NCI-H69 (cell line): ENCODE measurements at regions not wholly inside any gene's neighbourhood (a gene's known extent, or its start where the extent isn't known, plus 50 kb on each side); places are given as distances from the start of the nearest gene placed in this dataset.

ENCODE experiments used
- DNase-seq: peaks from one replicate; lab custom pipeline; 2025; lab: John Stamatoyannopoulos, UW

DNA sequence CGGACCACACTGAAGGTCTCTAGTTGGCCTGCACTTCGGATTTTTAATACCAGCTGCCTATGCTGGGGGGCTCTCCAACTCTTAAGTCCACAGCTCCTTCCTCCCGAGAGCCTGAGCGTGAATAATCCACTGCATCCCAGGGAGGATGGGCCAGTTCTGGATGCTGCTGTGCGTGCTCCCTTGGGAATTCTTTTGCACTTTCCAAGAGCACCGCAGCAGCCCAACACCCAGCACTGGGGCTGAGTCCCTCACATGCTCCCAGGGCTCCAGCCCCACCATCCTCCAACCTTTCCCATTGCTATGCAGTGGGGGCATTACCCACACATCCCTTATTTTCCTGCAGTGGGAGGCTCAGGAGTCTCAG is 136.4 kb upstream of the IQSEC1 start:
- no peak for DNase-seq

DNA sequence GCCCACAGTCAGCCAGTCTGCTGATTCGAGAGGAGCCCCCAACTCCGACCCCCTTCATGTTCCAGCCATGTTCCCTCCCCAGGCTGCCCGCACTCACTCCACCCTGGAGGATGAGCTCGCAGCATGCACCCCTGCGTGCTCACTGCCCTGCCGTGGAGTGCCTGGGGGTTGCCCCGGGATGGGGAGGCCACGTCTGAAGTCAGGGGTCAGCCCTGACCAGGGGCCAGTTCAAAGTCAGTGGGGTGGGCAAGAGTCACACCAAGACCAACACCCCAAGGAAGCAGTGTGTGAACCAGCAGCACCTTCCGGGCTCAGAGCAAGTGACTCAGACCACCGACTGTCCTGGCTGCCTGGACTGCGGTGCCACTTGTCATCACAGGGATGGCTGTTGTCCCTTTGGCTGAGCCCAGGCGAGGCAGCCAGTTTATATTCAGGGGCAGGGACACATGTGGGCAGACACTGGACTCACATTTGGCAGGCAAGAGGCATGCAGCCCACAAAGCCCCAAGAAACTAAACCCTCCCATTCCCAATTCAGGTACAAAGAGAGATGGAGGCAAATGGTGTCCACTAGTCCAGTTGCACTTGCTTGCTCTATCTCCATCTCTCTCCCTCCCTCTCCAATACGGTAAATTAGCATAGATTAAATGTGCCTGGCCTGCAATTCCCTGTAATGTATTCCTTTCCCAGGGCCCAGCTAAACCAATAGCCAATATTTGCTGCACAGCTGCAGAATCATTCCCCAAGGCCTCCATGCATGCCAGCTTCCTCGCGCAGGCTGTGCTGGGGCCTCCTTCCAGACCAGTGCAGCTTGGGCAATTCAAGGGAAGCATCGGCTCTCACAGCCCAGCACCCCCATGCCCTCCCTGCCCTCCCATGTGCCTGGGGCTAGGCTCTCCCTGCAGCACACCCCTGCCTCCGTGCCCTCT is 135.7 kb upstream of the IQSEC1 start:
- no peak for DNase-seq

DNA sequence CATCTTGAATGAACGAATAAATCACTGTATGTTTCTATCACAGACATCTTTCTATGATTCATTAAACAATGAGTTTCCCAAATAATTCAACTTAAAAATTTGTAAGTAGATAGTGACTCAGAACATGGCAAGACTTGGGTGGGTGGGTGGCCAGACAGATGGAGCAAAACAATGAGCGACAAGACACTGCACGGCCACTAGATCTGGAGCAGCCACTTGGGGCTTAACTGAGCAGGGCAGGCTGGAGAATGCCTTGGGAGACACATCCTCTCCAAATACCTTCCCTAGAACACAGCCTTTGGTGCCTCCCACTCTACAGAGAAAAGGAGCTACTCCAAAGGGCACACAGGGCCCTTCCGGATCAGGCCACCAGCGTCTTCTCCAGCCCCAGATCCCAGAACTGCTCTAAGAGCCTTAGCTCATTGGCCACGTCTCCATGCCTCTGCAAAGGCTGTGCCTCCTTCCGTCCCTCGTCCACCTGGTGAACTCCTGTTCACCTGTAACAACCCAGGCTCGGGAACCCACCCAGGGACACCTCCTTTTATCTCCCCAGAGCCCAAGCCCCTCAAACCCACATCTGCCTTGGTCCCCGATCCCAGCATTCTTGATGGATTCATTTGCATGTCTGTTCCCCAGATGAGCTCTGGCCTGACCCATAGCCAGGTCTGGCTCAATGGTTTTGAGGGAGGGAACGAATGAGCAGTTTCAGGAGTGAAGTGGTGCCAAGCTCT is 134.9 kb upstream of the IQSEC1 start:
- no peak for DNase-seq

DNA sequence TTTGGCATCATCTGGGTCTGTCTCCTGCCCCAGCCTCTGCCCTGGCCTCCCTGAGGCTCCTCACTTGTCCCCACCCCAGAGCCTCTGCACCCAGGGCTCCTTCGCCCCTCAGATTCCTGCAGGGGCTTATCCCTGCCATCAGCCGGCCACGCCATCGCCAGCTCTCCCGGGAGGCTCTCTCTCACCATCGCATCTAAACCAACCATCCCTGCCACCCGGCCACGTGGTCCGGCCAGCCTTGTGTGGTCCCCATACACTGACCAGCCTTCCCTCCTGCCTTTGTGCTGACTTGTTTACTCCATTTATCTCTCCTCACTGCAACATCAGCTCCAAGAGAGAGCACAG is 134.3 kb upstream of the IQSEC1 start:
- no peak for DNase-seq

DNA sequence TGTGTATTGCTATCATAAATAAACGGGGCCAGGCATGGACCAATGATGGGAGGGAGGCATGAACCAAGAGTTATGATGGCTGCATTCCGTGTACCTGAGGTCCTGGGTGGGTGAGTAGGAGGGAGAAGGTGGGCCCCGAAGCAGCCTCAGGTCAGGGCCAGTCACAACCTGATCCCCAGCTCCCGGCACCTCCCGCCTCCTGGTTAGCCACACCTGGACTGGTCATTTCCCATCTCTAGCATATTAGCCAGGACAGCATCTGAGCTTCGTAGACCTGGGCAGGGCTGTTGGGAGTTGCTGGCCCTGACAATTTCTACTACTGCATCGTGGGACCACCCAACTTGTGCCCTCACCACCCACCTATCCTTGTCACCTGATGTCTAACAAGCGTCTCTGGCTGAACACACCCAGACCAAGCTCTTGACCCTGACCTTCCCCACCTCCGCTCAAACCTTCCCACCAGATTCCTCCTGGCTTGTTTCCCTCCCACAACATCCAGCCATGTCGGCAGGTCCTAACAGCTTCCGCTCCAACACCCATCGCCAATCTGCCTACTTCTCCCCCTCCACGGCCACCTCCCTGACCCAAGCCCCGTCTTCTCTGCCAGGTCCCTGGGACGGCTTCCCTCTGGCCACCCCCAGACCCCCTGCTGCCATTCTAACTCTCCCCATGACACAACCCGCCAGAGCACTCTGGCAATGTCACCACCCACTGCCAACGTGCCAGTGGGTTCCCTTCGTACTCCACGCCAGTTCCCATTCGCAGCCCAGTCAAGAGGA is 133.8 kb upstream of the IQSEC1 start:
- no peak for DNase-seq

DNA sequence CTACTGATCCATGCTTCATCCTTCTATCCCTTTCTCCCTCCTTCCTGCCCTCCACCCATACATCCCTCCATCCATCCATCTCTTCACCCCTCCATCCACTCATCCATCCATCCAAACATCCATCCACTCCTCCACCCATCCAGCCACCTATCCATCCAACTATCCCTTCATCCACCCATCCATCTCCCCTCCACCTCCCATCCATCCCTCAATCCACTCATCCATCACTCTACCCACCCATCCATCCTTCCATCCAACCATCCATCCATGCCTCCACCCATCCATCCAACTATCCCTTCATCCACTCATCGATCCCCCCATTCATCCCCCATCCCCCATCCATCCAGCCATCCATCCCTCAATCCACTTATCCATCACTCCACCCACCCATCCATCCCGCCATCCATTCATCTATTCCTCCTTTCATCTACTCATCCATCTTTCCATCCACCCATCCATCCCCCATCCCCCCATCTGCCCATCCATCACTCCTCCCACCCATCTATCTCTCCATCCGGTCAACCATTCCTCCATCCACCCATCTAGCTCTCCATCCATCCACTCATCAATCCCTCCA is 132.4 kb upstream of the IQSEC1 start:
- no peak for DNase-seq

DNA sequence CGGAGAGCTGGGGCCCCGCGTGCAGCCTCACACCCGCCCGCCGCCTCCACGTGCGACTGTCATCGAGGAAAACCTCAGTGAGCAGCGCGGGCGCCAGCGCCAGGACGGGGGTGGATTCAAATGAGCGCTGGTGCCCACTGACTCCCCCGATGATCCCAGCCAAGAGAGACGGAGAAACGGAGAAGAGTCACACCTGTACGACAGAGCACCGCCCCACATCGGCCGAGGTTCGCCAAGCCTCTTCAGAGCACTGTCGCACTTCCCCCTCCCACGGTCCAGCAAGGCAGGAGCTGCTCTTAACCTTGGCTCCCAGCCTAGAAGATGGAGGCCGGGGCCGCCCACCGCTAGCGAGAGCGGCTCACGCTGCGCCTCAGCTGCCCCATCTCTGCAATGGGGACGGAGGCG is 130.9 kb upstream of the IQSEC1 start:
- DNase-seq, result no peak

- no peak for DNase-seq
Measured at GRCh38 chr3:13203398-13204176, 130.4 kb upstream of the IQSEC1 start.

DNA sequence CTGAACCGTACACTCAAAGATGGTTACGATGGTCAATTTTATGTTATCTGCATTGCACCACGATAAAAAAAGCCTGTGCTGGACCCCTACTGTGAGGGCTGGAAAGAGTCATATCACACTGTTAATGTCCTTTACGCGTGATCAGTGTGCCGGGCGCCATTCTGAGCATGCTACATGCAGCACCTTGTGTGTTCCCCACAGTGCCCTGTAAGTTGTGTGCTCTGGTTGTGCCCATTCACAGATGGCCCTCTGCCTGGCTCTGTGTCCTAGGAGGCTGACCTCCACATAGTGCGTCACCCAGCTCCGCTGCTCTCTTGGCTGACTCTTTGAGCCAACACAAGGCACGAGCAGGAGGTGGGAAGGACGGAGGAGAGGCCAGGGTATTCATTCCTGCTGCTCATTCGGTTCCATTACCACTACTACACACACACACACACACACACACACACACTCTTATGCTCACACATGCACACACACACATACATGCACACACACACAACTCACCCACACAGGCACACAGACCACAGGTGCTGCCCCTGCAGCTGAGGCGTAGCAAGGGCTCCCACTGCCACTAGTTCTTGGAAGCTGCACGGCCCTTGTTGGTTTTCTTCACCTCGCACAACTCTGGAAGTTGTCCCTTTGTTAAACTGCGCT is 129.6 kb upstream of the IQSEC1 start:
- no peak for DNase-seq

DNA sequence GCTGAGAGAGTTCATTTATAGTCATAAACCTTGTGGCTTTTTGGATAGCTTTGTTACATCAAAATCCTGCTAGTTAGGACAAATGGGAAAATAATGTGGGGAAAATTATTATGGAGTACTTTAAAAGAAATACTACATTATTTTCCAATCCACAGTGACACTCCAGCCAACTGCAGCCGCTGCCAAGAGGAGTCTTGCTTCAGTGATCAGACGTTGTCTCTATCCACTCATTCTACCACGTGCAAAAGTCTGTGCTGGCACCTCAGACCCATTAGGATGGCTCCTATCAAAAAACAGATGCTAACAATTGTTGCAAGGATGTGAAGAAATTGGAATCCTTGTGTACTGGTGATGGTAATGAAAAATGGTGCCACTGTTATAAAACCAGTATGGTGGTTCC is 128.6 kb upstream of the IQSEC1 start:
- DNase-seq, result no peak

GRCh38 chr3:13200946-13201345 is 127.7 kb upstream of the IQSEC1 start:
- DNase-seq, result peak; percentile 1

- DNase-seq, result peak; percentile 13
Measured at GRCh38 chr3:13200465-13200864, 127.2 kb upstream of the IQSEC1 start.

DNA sequence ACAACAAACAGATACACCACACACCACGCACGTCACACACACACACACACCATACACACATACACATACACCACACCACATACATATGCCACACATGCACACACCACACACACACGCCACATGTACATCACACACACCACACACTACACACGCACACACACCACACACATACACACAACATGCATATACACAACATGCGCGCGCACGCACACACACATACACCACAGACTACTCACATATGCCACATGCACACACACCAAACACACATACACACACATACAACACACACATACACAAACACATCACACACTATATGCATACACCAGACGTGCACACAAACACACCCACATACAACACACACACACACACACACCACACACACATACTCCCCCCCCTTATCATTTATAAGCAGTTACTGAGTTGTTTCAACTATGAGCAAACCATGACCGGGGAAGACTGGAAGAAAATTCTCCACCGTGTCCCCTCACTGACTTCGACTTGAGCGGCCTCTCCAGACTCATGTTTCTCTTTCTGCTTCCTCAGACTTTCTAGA is 126.7 kb upstream of the IQSEC1 start:
- no peak for DNase-seq

GRCh38 chr3:13199006-13199776 is 126.0 kb upstream of the IQSEC1 start:
- no peak for DNase-seq

DNA sequence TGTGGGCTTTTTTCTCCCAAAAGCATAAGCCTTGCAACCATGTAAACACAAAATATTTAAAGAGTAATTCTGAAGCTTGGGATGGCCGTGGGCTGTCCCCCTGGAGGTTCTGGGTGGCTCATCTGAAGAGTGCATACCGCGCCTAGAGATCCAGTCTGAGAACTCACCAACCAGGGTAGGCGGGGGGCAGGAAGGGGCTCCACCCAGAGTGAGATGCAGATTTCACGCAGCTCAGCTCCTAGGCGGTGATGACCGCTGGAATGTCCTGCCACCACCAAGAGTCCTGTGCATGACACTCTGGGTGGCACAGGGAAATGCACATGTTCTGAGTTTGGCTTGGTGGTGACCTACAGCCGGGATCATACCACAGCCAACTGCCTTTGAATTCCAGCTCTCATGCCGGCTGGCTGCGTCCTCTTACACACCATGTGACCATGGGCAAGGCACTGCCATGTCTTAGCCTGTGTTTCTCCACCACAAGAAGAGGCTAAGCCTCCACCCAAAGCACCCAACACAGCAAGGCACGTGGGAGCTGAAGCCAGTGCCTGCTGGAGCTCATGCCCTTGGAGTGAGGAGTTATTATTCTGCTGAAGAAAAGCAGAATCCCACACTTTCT is 125.1 kb upstream of the IQSEC1 start:
- DNase-seq, result no peak

DNA sequence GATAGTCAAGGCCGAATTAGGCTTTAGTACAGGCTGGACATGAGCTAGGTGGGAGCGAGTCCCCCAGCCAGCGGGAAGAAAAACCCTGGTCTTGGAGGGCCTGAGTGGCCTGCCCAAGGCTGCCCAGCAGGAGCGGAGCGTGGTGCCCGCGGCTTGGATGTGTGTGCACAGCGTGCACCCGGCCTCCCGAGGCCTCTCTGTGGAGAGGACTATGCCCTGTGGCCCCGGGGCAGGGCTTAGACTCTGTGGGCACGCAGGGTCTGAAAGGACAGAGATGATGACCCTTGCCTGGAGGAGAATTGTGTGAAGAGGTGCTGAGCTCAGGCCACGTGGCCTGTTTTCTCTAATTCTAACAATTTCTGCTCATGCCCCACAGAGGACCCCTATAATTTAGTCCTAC is 124.6 kb upstream of the IQSEC1 start:
- no peak for DNase-seq

DNA sequence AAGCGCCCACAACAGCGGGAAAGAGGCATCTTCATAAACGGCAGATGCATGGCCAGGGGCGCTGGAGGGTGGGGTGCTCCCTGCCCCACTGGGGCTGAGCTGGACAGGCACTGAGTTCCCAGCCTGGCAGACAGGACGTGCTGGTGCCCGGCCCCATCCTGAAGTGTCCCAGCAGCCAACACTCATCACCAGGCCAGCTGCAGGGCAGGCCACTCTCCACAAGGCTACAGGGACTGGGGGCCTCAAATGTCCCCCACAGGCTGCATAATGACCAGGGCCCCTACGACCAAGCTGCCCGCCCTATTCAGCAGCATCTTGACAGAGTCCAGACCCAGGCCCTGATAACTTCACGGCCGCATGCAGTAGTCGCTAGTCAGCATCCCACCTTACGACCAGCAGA is 124.1 kb upstream of the IQSEC1 start:
- no peak for DNase-seq

- peak; percentile 25 for DNase-seq
Measured at GRCh38 chr3:13195374-13195773, 122.1 kb upstream of the IQSEC1 start.
